ENCODE measurements at regions not wholly inside any gene's neighbourhood (a gene's known extent, or its start where the extent isn't known, plus 50 kb on each side); places are given as distances from the start of the nearest gene placed in this dataset.
A peak's percentile ranks its signal among the peaks of the same experiment; 100 is the strongest.

- Histone ChIP-seq H3K9me3 (no peaks in the 10 kb centered on the region), H3K4me1 (no peaks in the 10 kb centered on the region), H3K4me3 (no peak overlapping the region), H3K27me3 (no peaks in the 10 kb centered on the region), H3K27ac (no peak overlapping the region), H3K36me3 (no peaks in the 10 kb centered on the region)
- ATAC-seq (no peak), DNase-seq (no peak)
- TF ChIP-seq CTCF (IDR thresholded peaks at IDR 0.05): no peak
- intact Hi-C loops (cut with DNase I): no loop called here
These were observed 53.2 kb upstream of the UBE2E3 start for GRCh38 chr2:180927030-180927686.

- no peak for TF ChIP-seq CTCF (IDR thresholded peaks at IDR 0.05)
- no peak overlapping the region for H3K27ac ChIP-seq
- ATAC-seq (no peak), DNase-seq (no peak)
- no peaks in the 10 kb centered on the region for H3K9me3 ChIP-seq
- intact Hi-C loops (cut with DNase I): no loop called here
- no peak overlapping the region for H3K4me3 ChIP-seq
- no peaks in the 10 kb centered on the region for H3K27me3 ChIP-seq
- no peaks in the 10 kb centered on the region for H3K36me3 ChIP-seq
- H3K4me1 ChIP-seq: no peaks in the 10 kb centered on the region
These were observed 54.7 kb upstream of the UBE2E3 start for GRCh38 chr2:180925700-180926099.

GRCh38 chr2:180924063-180924462 is 56.3 kb upstream of the UBE2E3 start:
- TF ChIP-seq CTCF (IDR thresholded peaks at IDR 0.05): no peak
- no peaks in the 10 kb centered on the region for H3K36me3 ChIP-seq
- ATAC-seq: no peak
- H3K27me3 ChIP-seq: no peaks in the 10 kb centered on the region
- H3K9me3 ChIP-seq: no peaks in the 10 kb centered on the region
- intact Hi-C loops (cut with DNase I): no loop called here
- H3K4me1 ChIP-seq: no peaks in the 10 kb centered on the region
- no peak overlapping the region for H3K27ac ChIP-seq
- no peak overlapping the region for H3K4me3 ChIP-seq
- DNase-seq: no peak

- no peak for TF ChIP-seq CTCF (IDR thresholded peaks at IDR 0.05)
- no peaks in the 10 kb centered on the region for H3K4me1 ChIP-seq
- no peaks in the 10 kb centered on the region for H3K9me3 ChIP-seq
- no peak overlapping the region for H3K27ac ChIP-seq
- H3K36me3 ChIP-seq: no peaks in the 10 kb centered on the region
- intact Hi-C loops (cut with DNase I): no loop called here
- H3K27me3 ChIP-seq: no peaks in the 10 kb centered on the region
- no peak overlapping the region for H3K4me3 ChIP-seq
- ATAC-seq (no peak), DNase-seq (peak; percentile 37)
These were observed 69.4 kb upstream of the UBE2E3 start for GRCh38 chr2:180910831-180911665.

- intact Hi-C loops (cut with DNase I): no loop called here
- Histone ChIP-seq H3K4me3 (no peak overlapping the region), H3K4me1 (no peaks in the 10 kb centered on the region), H3K9me3 (no peaks in the 10 kb centered on the region), H3K27ac (no peak overlapping the region), H3K36me3 (no peaks in the 10 kb centered on the region), H3K27me3 (no peaks in the 10 kb centered on the region)
- DNase-seq (no peak), ATAC-seq (no peak)
- no peak for TF ChIP-seq CTCF (IDR thresholded peaks at IDR 0.05)
These were observed 72.7 kb upstream of the UBE2E3 start for GRCh38 chr2:180907731-180908130.
